ENCODE measurements at regions not wholly inside any gene's neighbourhood (a gene's known extent, or its start where the extent isn't known, plus 50 kb on each side); places are given as distances from the start of the nearest gene placed in this dataset.

DNA sequence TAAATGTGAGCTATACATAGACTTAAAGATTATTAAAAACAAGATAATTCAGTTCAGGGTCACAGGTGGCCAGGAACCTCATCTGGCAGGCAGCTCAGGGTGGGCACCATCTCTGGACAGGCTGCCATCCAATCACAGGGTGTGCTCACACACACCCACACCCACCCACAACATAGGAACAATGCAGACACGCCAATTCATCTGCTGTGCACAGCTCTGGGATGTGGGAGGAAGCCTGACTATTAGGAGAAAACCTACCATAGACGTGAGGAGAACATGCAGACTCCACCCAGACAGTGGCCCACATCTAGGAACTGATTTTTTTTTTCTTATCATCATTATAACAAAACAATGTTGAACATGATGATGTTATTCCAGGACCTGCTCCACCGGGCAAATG, 286.7 kb downstream of the PRL start:
- H3K9ac ChIP-seq (ENCODE audit: low read depth, low read length, poor library complexity, severe bottlenecking): no peak overlapping the region
- no peak overlapping the region for H3K4me2 ChIP-seq (ENCODE audit: low read depth, low read length, poor library complexity, severe bottlenecking)
- H3F3A ChIP-seq (ENCODE audit: low read depth): no peaks in the 10 kb centered on the region
- H4K20me1 ChIP-seq (ENCODE audit: insufficient read depth, low read length, poor library complexity, severe bottlenecking): no peaks in the 10 kb centered on the region
- H3K27me3 ChIP-seq (ENCODE audit: insufficient read depth, low read length, poor library complexity, severe bottlenecking): no peaks in the 10 kb centered on the region
- H3K9me2 ChIP-seq (replicated peaks; ENCODE audit: low read depth, low read length): no peaks in the 10 kb centered on the region
- TF ChIP-seq, protein P1, sequence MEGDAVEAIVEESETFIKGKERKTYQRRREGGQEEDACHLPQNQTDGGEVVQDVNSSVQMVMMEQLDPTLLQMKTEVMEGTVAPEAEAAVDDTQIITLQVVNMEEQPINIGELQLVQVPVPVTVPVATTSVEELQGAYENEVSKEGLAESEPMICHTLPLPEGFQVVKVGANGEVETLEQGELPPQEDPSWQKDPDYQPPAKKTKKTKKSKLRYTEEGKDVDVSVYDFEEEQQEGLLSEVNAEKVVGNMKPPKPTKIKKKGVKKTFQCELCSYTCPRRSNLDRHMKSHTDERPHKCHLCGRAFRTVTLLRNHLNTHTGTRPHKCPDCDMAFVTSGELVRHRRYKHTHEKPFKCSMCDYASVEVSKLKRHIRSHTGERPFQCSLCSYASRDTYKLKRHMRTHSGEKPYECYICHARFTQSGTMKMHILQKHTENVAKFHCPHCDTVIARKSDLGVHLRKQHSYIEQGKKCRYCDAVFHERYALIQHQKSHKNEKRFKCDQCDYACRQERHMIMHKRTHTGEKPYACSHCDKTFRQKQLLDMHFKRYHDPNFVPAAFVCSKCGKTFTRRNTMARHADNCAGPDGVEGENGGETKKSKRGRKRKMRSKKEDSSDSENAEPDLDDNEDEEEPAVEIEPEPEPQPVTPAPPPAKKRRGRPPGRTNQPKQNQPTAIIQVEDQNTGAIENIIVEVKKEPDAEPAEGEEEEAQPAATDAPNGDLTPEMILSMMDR (conservative IDR thresholded peaks at IDR 0.05; ENCODE audit: low read length): no peak
- H3K4me1 ChIP-seq (ENCODE audit: insufficient read depth, low read length, poor library complexity, severe bottlenecking): no peaks in the 10 kb centered on the region
- H3K4me3 ChIP-seq (ENCODE audit: low read length, poor library complexity, severe bottlenecking): no peak overlapping the region
- H3K79me2 ChIP-seq (ENCODE audit: insufficient read depth, low read length): peaks cover 53% of the 10 kb centered on the region
- no peak overlapping the region for H2AFZ ChIP-seq (ENCODE audit: low read length)
- H3K9me3 ChIP-seq (ENCODE audit: insufficient read depth, low read depth, low read length): no peaks in the 10 kb centered on the region
- peaks cover 42% of the 10 kb centered on the region for H3K36me3 ChIP-seq (ENCODE audit: insufficient read depth, low read length)

GRCh38 chr6:22015216-22015615, 281.6 kb downstream of the PRL start:
- TF ChIP-seq, protein P1 (conservative IDR thresholded peaks at IDR 0.05; ENCODE audit: low read length): no peak
- no peak for TF ChIP-seq EZH2phosphoT487 (IDR thresholded peaks at IDR 0.05; ENCODE audit: borderline replicate concordance)
- no peak overlapping the region for H3K4me2 ChIP-seq (ENCODE audit: low read depth, low read length, poor library complexity, severe bottlenecking)
- H3K4me1 ChIP-seq (ENCODE audit: insufficient read depth, low read length, poor library complexity, severe bottlenecking): peaks cover 16% of the 10 kb centered on the region
- H3K9ac ChIP-seq (ENCODE audit: low read depth, low read length, poor library complexity, severe bottlenecking): no peak overlapping the region
- H3K27me3 ChIP-seq (ENCODE audit: insufficient read depth, low read length, poor library complexity, severe bottlenecking): no peaks in the 10 kb centered on the region
- H3K4me3 ChIP-seq (ENCODE audit: low read length, poor library complexity, severe bottlenecking): no peak overlapping the region
- H4K20me1 ChIP-seq (ENCODE audit: insufficient read depth, low read length, poor library complexity, severe bottlenecking): no peaks in the 10 kb centered on the region
- no peaks in the 10 kb centered on the region for H3K9me2 ChIP-seq (replicated peaks; ENCODE audit: low read depth, low read length)
- no peaks in the 10 kb centered on the region for H3K9me3 ChIP-seq (ENCODE audit: insufficient read depth, low read depth, low read length)
- H3K79me2 ChIP-seq (ENCODE audit: insufficient read depth, low read length): peaks cover 64% of the 10 kb centered on the region
- peaks cover 40% of the 10 kb centered on the region; the same call in 1 of the 2 replicates for H3K36me3 ChIP-seq (ENCODE audit: insufficient read depth, low read length)
- no peaks in the 10 kb centered on the region for H3F3A ChIP-seq (ENCODE audit: low read depth)
- H2AFZ ChIP-seq (ENCODE audit: low read length): no peak overlapping the region

GRCh38 chr6:22015944-22016343, 280.9 kb downstream of the PRL start:
- Histone ChIP-seq H3K79me2 (ENCODE audit: insufficient read depth, low read length) (peaks cover 67% of the 10 kb centered on the region), H2AFZ (ENCODE audit: low read length) (no peak overlapping the region), H3K36me3 (ENCODE audit: insufficient read depth, low read length) (peaks cover 47% of the 10 kb centered on the region), H3K27me3 (ENCODE audit: insufficient read depth, low read length, poor library complexity, severe bottlenecking) (no peaks in the 10 kb centered on the region), H3K9me2 (replicated peaks; ENCODE audit: low read depth, low read length) (no peaks in the 10 kb centered on the region), H3K4me1 (ENCODE audit: insufficient read depth, low read length, poor library complexity, severe bottlenecking) (peaks cover 23% of the 10 kb centered on the region), H4K20me1 (ENCODE audit: insufficient read depth, low read length, poor library complexity, severe bottlenecking) (no peaks in the 10 kb centered on the region), H3F3A (ENCODE audit: low read depth) (no peaks in the 10 kb centered on the region), H3K4me3 (ENCODE audit: low read length, poor library complexity, severe bottlenecking) (no peak overlapping the region), H3K9me3 (ENCODE audit: insufficient read depth, low read depth, low read length) (no peaks in the 10 kb centered on the region), H3K9ac (ENCODE audit: low read depth, low read length, poor library complexity, severe bottlenecking) (no peak overlapping the region), H3K4me2 (ENCODE audit: low read depth, low read length, poor library complexity, severe bottlenecking) (no peak overlapping the region)
- TF ChIP-seq EZH2phosphoT487 (IDR thresholded peaks at IDR 0.05; ENCODE audit: borderline replicate concordance): no peak
- TF ChIP-seq, protein P1 (conservative IDR thresholded peaks at IDR 0.05; ENCODE audit: low read length): no peak

Measured in Loucy (cell line).